ENCODE measurements at regions not wholly inside any gene's neighbourhood (a gene's known extent, or its start where the extent isn't known, plus 50 kb on each side); places are given as distances from the start of the nearest gene placed in this dataset.
A peak's percentile ranks its signal among the peaks of the same experiment; 100 is the strongest.

- no peak for DNase-seq
- no peaks in the 10 kb centered on the region for H3K9me3 Mint-ChIP-seq
- no peak overlapping the region for H3K27ac Mint-ChIP-seq
- H3K36me3 Mint-ChIP-seq (ENCODE audit: low read depth): no peaks in the 10 kb centered on the region
- TF ChIP-seq CTCF (IDR thresholded peaks at IDR 0.05): no peak
- peaks cover 4% of the 10 kb centered on the region for H3K27me3 Mint-ChIP-seq (ENCODE audit: low read depth, poor library complexity)
- no peak overlapping the region for H3K4me3 Mint-ChIP-seq
- H3K4me1 Mint-ChIP-seq: no peaks in the 10 kb centered on the region
Measured at GRCh38 chr7:113775804-113776203, 143.0 kb downstream of the PPP1R3A start.

- no peak for TF ChIP-seq CTCF (IDR thresholded peaks at IDR 0.05)
- no peak for DNase-seq
- Mint-ChIP-seq H3K27me3 (ENCODE audit: low read depth, poor library complexity) (peaks cover 4% of the 10 kb centered on the region), H3K27ac (no peak overlapping the region), H3K4me3 (no peak overlapping the region), H3K36me3 (ENCODE audit: low read depth) (no peaks in the 10 kb centered on the region), H3K4me1 (no peaks in the 10 kb centered on the region), H3K9me3 (peaks cover 3% of the 10 kb centered on the region)
Measured at GRCh38 chr7:113775401-113775800, 143.4 kb downstream of the PPP1R3A start.

GRCh38 chr7:113774182-113774807 is 144.5 kb downstream of the PPP1R3A start:
- peak; percentile 11 for DNase-seq
- TF ChIP-seq CTCF (IDR thresholded peaks at IDR 0.05): peak; percentile 71
- H3K27ac Mint-ChIP-seq: no peak overlapping the region
- peaks cover 4% of the 10 kb centered on the region for H3K27me3 Mint-ChIP-seq (ENCODE audit: low read depth, poor library complexity)
- no peaks in the 10 kb centered on the region for H3K36me3 Mint-ChIP-seq (ENCODE audit: low read depth)
- no peak overlapping the region for H3K4me3 Mint-ChIP-seq
- peaks cover 4% of the 10 kb centered on the region for H3K9me3 Mint-ChIP-seq
- no peaks in the 10 kb centered on the region for H3K4me1 Mint-ChIP-seq

- no peak for TF ChIP-seq CTCF (IDR thresholded peaks at IDR 0.05)
- peaks cover 4% of the 10 kb centered on the region for H3K27me3 Mint-ChIP-seq (ENCODE audit: low read depth, poor library complexity)
- peak overlapping the region; percentile 87 for H3K27ac Mint-ChIP-seq
- H3K4me1 Mint-ChIP-seq: no peaks in the 10 kb centered on the region
- H3K9me3 Mint-ChIP-seq: peaks cover 4% of the 10 kb centered on the region
- H3K4me3 Mint-ChIP-seq: no peak overlapping the region
- no peaks in the 10 kb centered on the region for H3K36me3 Mint-ChIP-seq (ENCODE audit: low read depth)
- DNase-seq: no peak
Measured at GRCh38 chr7:113770146-113770738, 148.6 kb downstream of the PPP1R3A start.

- Mint-ChIP-seq H3K4me3 (no peak overlapping the region), H3K9me3 (peaks cover 4% of the 10 kb centered on the region), H3K27me3 (ENCODE audit: low read depth, poor library complexity) (peaks cover 4% of the 10 kb centered on the region), H3K27ac (no peak overlapping the region), H3K4me1 (no peaks in the 10 kb centered on the region), H3K36me3 (ENCODE audit: low read depth) (no peaks in the 10 kb centered on the region)
- no peak for DNase-seq
- TF ChIP-seq CTCF (IDR thresholded peaks at IDR 0.05): no peak
Measured at GRCh38 chr7:113768387-113768786, 150.4 kb downstream of the PPP1R3A start.

Data from nephron progenitor cell (in vitro differentiated cells).